GM23338 (cell line): ENCODE measurements at regions not wholly inside any gene's neighbourhood (a gene's known extent, or its start where the extent isn't known, plus 50 kb on each side); places are given as distances from the start of the nearest gene placed in this dataset.

Experiments used
- ATAC-seq: fragments of 200-7000 bp; cut with Tn5 transposase; 3 replicates; pipeline ENCODE4 v1.9.1; 2020
- DNase-seq: peaks from one replicate; pipeline ENCODE4 v3.0.0-alpha.2; 2015; ENCODE audit warnings: low spot score
- H2AFZ ChIP-seq: fragments of 200-600 bp; sonication (generic); 2 replicates; pipeline ENCODE4 v1.8.0; 2016; ENCODE audit warnings: antibody characterized with exemption, mild to moderate bottlenecking, moderate library complexity
- H3F3A ChIP-seq: fragments of 200-600 bp; sonication (generic); replicated peaks from 2 replicates; pipeline ENCODE4 v1.8.0; 2017; ENCODE audit warnings: antibody characterized with exemption, mixed run types, low read depth
- H3K27ac ChIP-seq: fragments of 200-600 bp; sonication (generic); 2 replicates; pipeline ENCODE4 v1.6.1; 2016; ENCODE audit warnings: low read depth
- H3K27me3 ChIP-seq: fragments of 200-600 bp; sonication (generic); 2 replicates; pipeline ENCODE4 v1.8.0; 2016; ENCODE audit warnings: mild to moderate bottlenecking, mixed run types, moderate library complexity; ENCODE audit not compliant: insufficient read depth
- H3K36me3 ChIP-seq: fragments of 200-600 bp; sonication (generic); 2 replicates; pipeline ENCODE4 v1.8.0; 2016; ENCODE audit warnings: mild to moderate bottlenecking; ENCODE audit not compliant: insufficient read depth
- H3K4me1 ChIP-seq: fragments of 200-600 bp; sonication (generic); 2 replicates; pipeline ENCODE4 v1.8.0; 2016; ENCODE audit warnings: mild to moderate bottlenecking, moderate library complexity; ENCODE audit not compliant: insufficient read depth
- H3K4me2 ChIP-seq: fragments of 200-600 bp; sonication (generic); 2 replicates; pipeline ENCODE4 v1.7.1; 2017; ENCODE audit warnings: mixed run types
- H3K4me3 ChIP-seq: fragments of 200-600 bp; sonication (generic); 2 replicates; pipeline ENCODE4 v1.6.1; 2016; ENCODE audit warnings: mixed run types
- H3K79me2 ChIP-seq: fragments of 200-600 bp; sonication (generic); replicated peaks from 2 replicates; pipeline ENCODE4 v1.8.0; 2017; ENCODE audit warnings: mild to moderate bottlenecking; ENCODE audit not compliant: insufficient read depth
- H3K9me2 ChIP-seq: fragments of 200-600 bp; sonication (generic); 2 replicates; pipeline ENCODE4 v1.8.0; 2017; ENCODE audit not compliant: insufficient read depth
- H4K20me1 ChIP-seq: fragments of 200-600 bp; sonication (generic); replicated peaks from 2 replicates; pipeline ENCODE4 v1.8.0; 2017; ENCODE audit warnings: mild to moderate bottlenecking; ENCODE audit not compliant: insufficient read depth
- H3K27ac Mint-ChIP-seq: 2 replicates; pipeline ENCODE4 v1.8.0; 2020; ENCODE audit warnings: inconsistent platforms, mild to moderate bottlenecking, moderate library complexity, mixed read lengths
- H3K27me3 Mint-ChIP-seq: 3 replicates; pipeline ENCODE4 v1.8.0; 2022; ENCODE audit warnings: low read depth, mild to moderate bottlenecking, moderate library complexity, mixed read lengths, inconsistent platforms; ENCODE audit not compliant: insufficient read depth, poor library complexity
- H3K36me3 Mint-ChIP-seq: 3 replicates; pipeline ENCODE4 v1.8.0; 2021; ENCODE audit warnings: low read depth, mild to moderate bottlenecking, inconsistent platforms, moderate library complexity, mixed read lengths
- H3K4me1 Mint-ChIP-seq: 3 replicates; pipeline ENCODE4 v1.8.0; 2020; ENCODE audit warnings: mild to moderate bottlenecking, inconsistent platforms, mixed read lengths
- H3K4me3 Mint-ChIP-seq: 3 replicates; pipeline ENCODE4 v1.8.0; 2021; ENCODE audit warnings: moderate library complexity, mild to moderate bottlenecking, inconsistent platforms, mixed read lengths
- H3K9me3 Mint-ChIP-seq: 3 replicates; pipeline ENCODE4 v1.8.0; 2020; ENCODE audit warnings: moderate library complexity, mild to moderate bottlenecking, inconsistent platforms, mixed read lengths
- CTCF ChIP-seq, 2 experiments: fragments of 200-600 bp in 1 of 2; sonication (generic) in 1 of 2; conservative IDR thresholded peaks; 2 replicates each; pipeline versions ENCODE4 v1.5.1 to v1.6.1; 2016 to 2017; ENCODE audit warnings: antibody characterized with exemption in 2 of 2, low read depth in 2 of 2, mild to moderate bottlenecking in 2 of 2, moderate library complexity in 1 of 2
- ETS1 ChIP-seq: IDR thresholded peaks from 2 replicates; pipeline ENCODE4 v1.6.1; 2016; ENCODE audit warnings: antibody characterized with exemption
- JUNB ChIP-seq: IDR thresholded peaks from one replicate; pipeline ENCODE4 v1.6.1; 2016; ENCODE audit warnings: antibody characterized with exemption; ENCODE audit not compliant: unreplicated experiment
- POLR2AphosphoS5 ChIP-seq: IDR thresholded peaks from 2 replicates; pipeline ENCODE4 v1.6.1; 2016; ENCODE audit warnings: antibody characterized with exemption, low read depth
- REST ChIP-seq: IDR thresholded peaks from one replicate; pipeline ENCODE4 v1.6.1; 2018; ENCODE audit warnings: antibody characterized with exemption; ENCODE audit not compliant: unreplicated experiment
- STAT1 ChIP-seq: IDR thresholded peaks from one replicate; pipeline ENCODE4 v1.6.1; 2016; ENCODE audit warnings: antibody characterized with exemption; ENCODE audit not compliant: unreplicated experiment
- ZNF114 ChIP-seq: fragments of 250-450 bp; sonication (Bioruptor Pico); IDR thresholded peaks from 2 replicates; pipeline ENCODE4 v1.5.0; 2020; ENCODE audit warnings: mild to moderate bottlenecking, moderate library complexity
- ZNF331 ChIP-seq: fragments of 250-450 bp; sonication (Bioruptor Pico); IDR thresholded peaks from 2 replicates; pipeline ENCODE4 v1.5.0; 2020; ENCODE audit warnings: low read depth, mild to moderate bottlenecking, moderate library complexity
- ZNF462 ChIP-seq: fragments of 250-450 bp; sonication (Bioruptor Pico); IDR thresholded peaks from 2 replicates; pipeline ENCODE4 v1.5.0; 2020; ENCODE audit warnings: mild to moderate bottlenecking, moderate library complexity

GRCh38 chr2:129747500-129748125, 231.9 kb upstream of the RAB6C start (continued):
- TF ChIP-seq REST (no peak), ZNF114 (CRISPR knock-in tag) (no peak), ETS1 (no peak), CTCF (conservative IDR thresholded peaks at IDR 0.05; ENCODE audit: low read depth in 2 of 2) (no peak), POLR2AphosphoS5 (no peak), STAT1 (no peak)

- Mint-ChIP-seq H3K4me3 (no peak overlapping the region), H3K4me1 (peaks cover 8% of the 10 kb centered on the region; the same call in 2 of the 3 replicates), H3K27ac (no peak overlapping the region), H3K36me3 (no peaks in the 10 kb centered on the region; the same call in 2 of the 3 replicates), H3K27me3 (peaks cover under 1% of the 10 kb centered on the region), H3K9me3 (no peaks in the 10 kb centered on the region)
- Histone ChIP-seq H3K27ac (no peak overlapping the region), H3F3A (no peaks in the 10 kb centered on the region), H4K20me1 (no peaks in the 10 kb centered on the region), H3K4me3 (no peak overlapping the region), H3K79me2 (no peaks in the 10 kb centered on the region), H3K36me3 (no peaks in the 10 kb centered on the region), H3K27me3 (no peaks in the 10 kb centered on the region), H3K4me1 (no peaks in the 10 kb centered on the region), H2AFZ (peak overlapping the region; percentile 96), H3K4me2 (no peak overlapping the region), H3K9me2 (no peaks in the 10 kb centered on the region)
- DNase-seq (no peak), ATAC-seq (peak; percentile 31)
- TF ChIP-seq ZNF462 (CRISPR knock-in tag), result no peak
- no peak for TF ChIP-seq JUNB
- no peak for TF ChIP-seq ZNF331 (CRISPR knock-in tag)
- no peak for TF ChIP-seq STAT1
Measured at GRCh38 chr2:129748250-129748649, 231.2 kb upstream of the RAB6C start.
